ENCODE measurements at regions not wholly inside any gene's neighbourhood (a gene's known extent, or its start where the extent isn't known, plus 50 kb on each side); places are given as distances from the start of the nearest gene placed in this dataset.
"Not testable (repeated sequence)": the region's sequence is repeated elsewhere in the genome, so short reads cannot be mapped to it uniquely, and the experiment has no call there.

- Histone ChIP-seq H3K27me3 (no peaks in the 10 kb centered on the region), H3K9me3 (no peaks in the 10 kb centered on the region), H3K27ac (no peak overlapping the region), H3K4me3 (no peak overlapping the region), H3K36me3 (no peaks in the 10 kb centered on the region), H3K4me1 (no peaks in the 10 kb centered on the region)
- intact Hi-C loops (cut with DNase I), result no loop called here
- no peak for TF ChIP-seq POLR2A (IDR thresholded peaks at IDR 0.05)
- TF ChIP-seq CTCF (IDR thresholded peaks at IDR 0.05), result no peak
- ATAC-seq (no peak), DNase-seq (no peak)
Observed at GRCh38 chr7:109639561-109639960, 1069.9 kb downstream of the DNAJB9 start.

GRCh38 chr7:109641445-109641844 is 1071.8 kb downstream of the DNAJB9 start:
- DNase-seq (no peak), ATAC-seq (no peak)
- intact Hi-C loops (cut with DNase I), result no loop called here
- H3K36me3 ChIP-seq, result no peaks in the 10 kb centered on the region
- WGBS (ENCODE audit: insufficient coverage, low coverage, low lambda C conversion rate, missing lambda C conversion rate), result 71% methylated on average over 7 of the region's 7 CpGs
- no peaks in the 10 kb centered on the region for H3K9me3 ChIP-seq
- TF ChIP-seq POLR2A (IDR thresholded peaks at IDR 0.05), result no peak
- no peak for TF ChIP-seq CTCF (IDR thresholded peaks at IDR 0.05)
- H3K4me1 ChIP-seq, result no peaks in the 10 kb centered on the region
- no peaks in the 10 kb centered on the region for H3K27me3 ChIP-seq
- H3K27ac ChIP-seq, result no peak overlapping the region
- H3K4me3 ChIP-seq, result no peak overlapping the region

- H3K4me3 ChIP-seq, result no peak overlapping the region
- H3K27ac ChIP-seq, result no peak overlapping the region
- 57% methylated on average over 7 of the region's 7 CpGs for WGBS (ENCODE audit: insufficient coverage, low coverage, low lambda C conversion rate, missing lambda C conversion rate)
- TF ChIP-seq POLR2A (IDR thresholded peaks at IDR 0.05), result no peak
- TF ChIP-seq CTCF (IDR thresholded peaks at IDR 0.05), result no peak
- no peaks in the 10 kb centered on the region for H3K27me3 ChIP-seq
- intact Hi-C loops (cut with DNase I), result no loop called here
- DNase-seq (no peak), ATAC-seq (no peak)
- H3K9me3 ChIP-seq, result no peaks in the 10 kb centered on the region
- no peaks in the 10 kb centered on the region for H3K4me1 ChIP-seq
- no peaks in the 10 kb centered on the region for H3K36me3 ChIP-seq
Observed at GRCh38 chr7:109646124-109646523, 1076.5 kb downstream of the DNAJB9 start.

- 83% methylated on average over 5 of the region's 5 CpGs for WGBS (ENCODE audit: insufficient coverage, low coverage, low lambda C conversion rate, missing lambda C conversion rate)
- H3K36me3 ChIP-seq; H3K27me3 ChIP-seq; intact Hi-C loops (cut with DNase I); H3K4me3 ChIP-seq; DNase-seq; H3K27ac ChIP-seq; H3K4me1 ChIP-seq; ATAC-seq; H3K9me3 ChIP-seq: not testable (repeated sequence)
Observed at GRCh38 chr7:109646594-109646993, 1076.9 kb downstream of the DNAJB9 start.

GRCh38 chr7:109647263-109647662 is 1077.6 kb downstream of the DNAJB9 start:
- DNase-seq; intact Hi-C loops (cut with DNase I): not testable (repeated sequence)
- WGBS (ENCODE audit: insufficient coverage, low coverage, low lambda C conversion rate, missing lambda C conversion rate), result 52% methylated on average over 3 of the region's 3 CpGs

GRCh38 chr7:109659261-109659660 is 1089.6 kb downstream of the DNAJB9 start:
- Histone ChIP-seq H3K27ac (no peak overlapping the region), H3K36me3 (no peaks in the 10 kb centered on the region), H3K9me3 (no peaks in the 10 kb centered on the region), H3K27me3 (no peaks in the 10 kb centered on the region), H3K4me3 (no peak overlapping the region), H3K4me1 (no peaks in the 10 kb centered on the region)
- intact Hi-C loops (cut with DNase I), result no loop called here
- WGBS (ENCODE audit: insufficient coverage, low coverage, low lambda C conversion rate, missing lambda C conversion rate), result 14% methylated on average over 2 of the region's 2 CpGs
- TF ChIP-seq CTCF (IDR thresholded peaks at IDR 0.05), result no peak
- TF ChIP-seq POLR2A (IDR thresholded peaks at IDR 0.05), result no peak
- ATAC-seq, result no peak
- DNase-seq, result no peak

More at GRCh38 chr7:109647263-109647662, 1077.6 kb downstream of the DNAJB9 start:
- not testable (repeated sequence) for H3K36me3 ChIP-seq, H3K27ac ChIP-seq, H3K9me3 ChIP-seq, H3K4me3 ChIP-seq, ATAC-seq, H3K4me1 ChIP-seq, H3K27me3 ChIP-seq

Data from right lobe of liver (tissue), 6 donors.